Thymus (tissue), 11 donors: ENCODE measurements at regions not wholly inside any gene's neighbourhood (a gene's known extent, or its start where the extent isn't known, plus 50 kb on each side); places are given as distances from the start of the nearest gene placed in this dataset.

ENCODE experiments used
- DNase-seq, 9 donors: peaks; one replicate each; pipeline ENCODE4 v3.0.0-alpha.2; 2013; ENCODE audit warnings: low spot score in 9 of 9, low read depth in 6 of 9, missing footprints in 1 of 9
- H3K27ac ChIP-seq, 2 donors: one replicate each; pipeline ENCODE4 v1.5.1; 2013; ENCODE audit warnings: control low read depth in 1 of 2, low read depth in 1 of 2, low read length in 1 of 2, mild to moderate bottlenecking in 1 of 2, moderate library complexity in 1 of 2
- H3K27me3 ChIP-seq, 2 donors: one replicate each; pipeline ENCODE4 v1.5.1; 2013; ENCODE audit warnings: low read length in 1 of 2; ENCODE audit not compliant: control insufficient read depth in 2 of 2, insufficient read depth in 1 of 2
- H3K36me3 ChIP-seq, 2 donors: one replicate each; pipeline ENCODE4 v1.5.1; 2013; ENCODE audit warnings: low read length in 1 of 2, mild to moderate bottlenecking in 1 of 2, moderate library complexity in 1 of 2; ENCODE audit not compliant: control insufficient read depth in 2 of 2, insufficient read depth in 2 of 2
- H3K4me1 ChIP-seq, 2 donors: one replicate each; pipeline ENCODE4 v1.5.1; 2013; ENCODE audit warnings: low read length in 2 of 2; ENCODE audit not compliant: control insufficient read depth in 2 of 2, insufficient read depth in 2 of 2
- H3K4me3 ChIP-seq, 2 donors: one replicate each; pipeline ENCODE4 v1.5.1; 2013; ENCODE audit warnings: low read length in 2 of 2, control low read depth in 1 of 2, mild to moderate bottlenecking in 1 of 2
- H3K9me3 ChIP-seq, 2 donors: one replicate each; pipeline ENCODE4 v1.5.1; 2013; ENCODE audit warnings: low read length in 1 of 2, mild to moderate bottlenecking in 1 of 2; ENCODE audit not compliant: control insufficient read depth in 2 of 2, insufficient read depth in 1 of 2
- WGBS: extraction: QIAGEN DNeasy Blood & Tissue Kit; methylation state at CpG from one replicate; pipeline ENCODE4 v1.1.7; 2013; 5-methylcytosine and 5-hydroxymethylcytosine counted together
- donor health status: healthy.

GRCh38 chr12:24759155-24759554 lies 189.7 kb downstream of the BCAT1 start:
- Histone ChIP-seq H3K4me1 (no peaks in the 10 kb centered on the region), H3K9me3 (no peaks in the 10 kb centered on the region), H3K27ac (no peak overlapping the region), H3K27me3 (no peaks in the 10 kb centered on the region), H3K36me3 (no peaks in the 10 kb centered on the region), H3K4me3 (no peak overlapping the region)
- WGBS: 97% methylated on average over 3 of the region's 3 CpGs
- no peak for DNase-seq

GRCh38 chr12:24756479-24757024 lies 192.3 kb downstream of the BCAT1 start:
- no peaks in the 10 kb centered on the region for H3K36me3 ChIP-seq
- 95% methylated on average over 3 of the region's 3 CpGs for WGBS
- no peak overlapping the region for H3K4me3 ChIP-seq
- H3K27me3 ChIP-seq: no peaks in the 10 kb centered on the region
- no peaks in the 10 kb centered on the region for H3K9me3 ChIP-seq
- no peak overlapping the region for H3K27ac ChIP-seq
- DNase-seq: no peak
- no peaks in the 10 kb centered on the region for H3K4me1 ChIP-seq

GRCh38 chr12:24754690-24755638 lies 193.9 kb downstream of the BCAT1 start:
- Histone ChIP-seq H3K27ac (no peak overlapping the region), H3K9me3 (no peaks in the 10 kb centered on the region), H3K4me1 (no peaks in the 10 kb centered on the region), H3K4me3 (no peak overlapping the region), H3K27me3 (no peaks in the 10 kb centered on the region), H3K36me3 (no peaks in the 10 kb centered on the region)
- 86% methylated on average over 7 of the region's 7 CpGs for WGBS
- peak in 1 of 9 donors; percentile 21 for DNase-seq

- 84% methylated on average over 4 of the region's 4 CpGs for WGBS
- no peak for DNase-seq
- no peaks in the 10 kb centered on the region for H3K36me3 ChIP-seq
- no peaks in the 10 kb centered on the region for H3K27me3 ChIP-seq
- H3K27ac ChIP-seq: no peak overlapping the region
- H3K9me3 ChIP-seq: no peaks in the 10 kb centered on the region
- H3K4me1 ChIP-seq: no peaks in the 10 kb centered on the region
- no peak overlapping the region for H3K4me3 ChIP-seq
Observed at GRCh38 chr12:24752763-24753462, 196.0 kb downstream of the BCAT1 start.

- Histone ChIP-seq H3K36me3 (no peaks in the 10 kb centered on the region), H3K4me1 (no peaks in the 10 kb centered on the region), H3K4me3 (no peak overlapping the region), H3K27me3 (no peaks in the 10 kb centered on the region), H3K9me3 (no peaks in the 10 kb centered on the region), H3K27ac (no peak overlapping the region)
- DNase-seq: no peak
- WGBS: 96% methylated on average over 3 of the region's 3 CpGs
Observed at GRCh38 chr12:24751181-24751580, 197.7 kb downstream of the BCAT1 start.

GRCh38 chr12:24750263-24750662 lies 198.6 kb downstream of the BCAT1 start:
- Histone ChIP-seq H3K4me3 (no peak overlapping the region), H3K27ac (peak overlapping the region in 1 of 2 donors; percentile 5), H3K4me1 (no peaks in the 10 kb centered on the region), H3K27me3 (no peaks in the 10 kb centered on the region), H3K36me3 (no peaks in the 10 kb centered on the region), H3K9me3 (no peaks in the 10 kb centered on the region)
- no peak for DNase-seq
- WGBS: 90% methylated on average over 3 of the region's 3 CpGs

- no peak overlapping the region for H3K27ac ChIP-seq
- DNase-seq: no peak
- no peak overlapping the region for H3K4me3 ChIP-seq
- no peaks in the 10 kb centered on the region for H3K27me3 ChIP-seq
- WGBS: 97% methylated on average over 3 of the region's 3 CpGs
- no peaks in the 10 kb centered on the region for H3K9me3 ChIP-seq
- no peaks in the 10 kb centered on the region for H3K4me1 ChIP-seq
- H3K36me3 ChIP-seq: no peaks in the 10 kb centered on the region
Observed at GRCh38 chr12:24749171-24749570, 199.7 kb downstream of the BCAT1 start.

- Histone ChIP-seq H3K36me3 (no peaks in the 10 kb centered on the region), H3K9me3 (no peaks in the 10 kb centered on the region), H3K4me1 (no peaks in the 10 kb centered on the region), H3K27me3 (no peaks in the 10 kb centered on the region), H3K27ac (no peak overlapping the region), H3K4me3 (no peak overlapping the region)
- DNase-seq: no peak
- WGBS: 94% methylated on average over 11 of the region's 11 CpGs
Observed at GRCh38 chr12:24748326-24748725, 200.6 kb downstream of the BCAT1 start.

- no peaks in the 10 kb centered on the region for H3K9me3 ChIP-seq
- WGBS: 69% methylated on average over 2 of the region's 2 CpGs
- no peak for DNase-seq
- H3K36me3 ChIP-seq: no peaks in the 10 kb centered on the region
- H3K4me3 ChIP-seq: no peak overlapping the region
- H3K4me1 ChIP-seq: no peaks in the 10 kb centered on the region
- no peaks in the 10 kb centered on the region for H3K27me3 ChIP-seq
- H3K27ac ChIP-seq: no peak overlapping the region
Observed at GRCh38 chr12:24746864-24747263, 202.0 kb downstream of the BCAT1 start.
